SU-DHL-6 (cell line): ENCODE measurements at regions not wholly inside any gene's neighbourhood (a gene's known extent, or its start where the extent isn't known, plus 50 kb on each side); places are given as distances from the start of the nearest gene placed in this dataset.
"Not testable (repeated sequence)": the region's sequence is repeated elsewhere in the genome, so short reads cannot be mapped to it uniquely, and the experiment has no call there.

Experiments
- H2AFZ ChIP-seq: fragments of 200-600 bp; sonication (generic); 2 replicates; pipeline ENCODE4 v1.6.1; 2014; ENCODE audit warnings: low read depth, mild to moderate bottlenecking, moderate library complexity, mixed read lengths, antibody characterized with exemption, low read length; ENCODE audit not compliant: severe bottlenecking
- H3F3A ChIP-seq: fragments of 200-600 bp; shearing (Covaris generic); 2 replicates; pipeline ENCODE4 v1.6.0; 2016; ENCODE audit warnings: antibody characterized with exemption, mild to moderate bottlenecking; ENCODE audit not compliant: insufficient read depth
- H3K27ac ChIP-seq: fragments of 200-600 bp; sonication (generic); 2 replicates; pipeline ENCODE4 v1.5.1; 2016; ENCODE audit warnings: low read depth, mild to moderate bottlenecking, low read length, moderate library complexity, mixed read lengths
- H3K27me3 ChIP-seq: fragments of 200-600 bp; sonication (generic), shearing (Covaris generic); 2 replicates; pipeline ENCODE4 v1.6.0; 2014; ENCODE audit warnings: mild to moderate bottlenecking, low read length
- H3K36me3 ChIP-seq: fragments of 200-600 bp; sonication (generic); 2 replicates; pipeline ENCODE4 v1.6.1; 2014; ENCODE audit warnings: mild to moderate bottlenecking, low read length, mixed read lengths
- H3K4me2 ChIP-seq: fragments of 300-600, 200-600 bp; shearing (Covaris generic), sonication (generic); 2 replicates; pipeline ENCODE4 v1.6.0; 2014; ENCODE audit warnings: low read length, low read depth, mild to moderate bottlenecking; ENCODE audit not compliant: poor library complexity, severe bottlenecking
- H3K4me3 ChIP-seq: fragments of 200-600 bp; sonication (generic); 2 replicates; pipeline ENCODE4 v1.5.1; 2014; ENCODE audit warnings: antibody characterized with exemption, low read length, mild to moderate bottlenecking, mixed read lengths; ENCODE audit not compliant: insufficient read depth, poor library complexity, severe bottlenecking
- H3K79me2 ChIP-seq: fragments of 200-600 bp; sonication (generic); 2 replicates; pipeline ENCODE4 v1.6.1; 2014; ENCODE audit warnings: mild to moderate bottlenecking, low read length, moderate library complexity; ENCODE audit not compliant: insufficient read depth
- H3K9ac ChIP-seq: fragments of 200-600 bp; sonication (generic); 2 replicates; pipeline ENCODE4 v1.7.0; 2014; ENCODE audit warnings: mild to moderate bottlenecking, low read length
- H3K9me2 ChIP-seq: fragments of 200-600 bp; sonication (generic); replicated peaks from 2 replicates; pipeline ENCODE4 v1.6.1; 2014; ENCODE audit warnings: low read length; ENCODE audit not compliant: insufficient read depth
- H3K9me3 ChIP-seq: fragments of 200-600 bp; sonication (generic); 2 replicates; pipeline ENCODE4 v1.6.1; 2014; ENCODE audit warnings: low read length, mixed read lengths; ENCODE audit not compliant: insufficient read depth
- H4K20me1 ChIP-seq: fragments of 200-600 bp; sonication (generic); 2 replicates; pipeline ENCODE4 v1.6.1; 2014; ENCODE audit warnings: low read depth, mild to moderate bottlenecking, antibody characterized with exemption, low read length, moderate library complexity, mixed read lengths

GRCh38 chr7:29674626-29675025, 111.0 kb downstream of the PRR15 start:
- not testable (repeated sequence) for H3K9ac ChIP-seq, H3K79me2 ChIP-seq

DNA sequence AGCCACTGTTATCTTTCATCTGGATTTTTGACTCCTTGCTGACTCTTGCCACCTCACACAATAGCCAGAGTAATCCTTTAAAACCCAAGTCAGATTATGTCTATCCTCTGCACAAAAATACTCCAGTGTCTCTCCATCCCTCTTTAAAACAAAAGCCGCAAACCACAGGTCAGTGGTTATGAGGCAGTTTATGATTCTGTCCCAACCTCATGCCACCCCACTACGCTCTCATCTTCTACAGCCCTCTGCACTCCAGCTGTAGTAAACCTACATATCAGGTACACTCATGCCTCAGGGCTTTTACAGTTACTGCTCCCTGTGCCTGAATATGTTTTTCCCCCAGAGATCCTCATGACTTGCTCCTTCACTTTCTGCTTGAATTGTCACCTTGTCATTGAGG, 113.6 kb downstream of the PRR15 start:
- H3K36me3 ChIP-seq, H3K9me3 ChIP-seq, H3K27me3 ChIP-seq, H3K4me2 ChIP-seq, H3K9me2 ChIP-seq, H3K9ac ChIP-seq, H3K4me3 ChIP-seq, H2AFZ ChIP-seq, H3K79me2 ChIP-seq, H3F3A ChIP-seq, H4K20me1 ChIP-seq, H3K27ac ChIP-seq: not testable (repeated sequence)

More at GRCh38 chr7:29674626-29675025, 111.0 kb downstream of the PRR15 start:
- H3K4me2 ChIP-seq, H3K4me3 ChIP-seq, H2AFZ ChIP-seq, H3K27me3 ChIP-seq, H3K9me3 ChIP-seq, H3K27ac ChIP-seq, H4K20me1 ChIP-seq, H3K36me3 ChIP-seq, H3K9me2 ChIP-seq, H3F3A ChIP-seq: not testable (repeated sequence)

- not testable (repeated sequence) for H3F3A ChIP-seq, H3K4me2 ChIP-seq, H4K20me1 ChIP-seq, H3K9ac ChIP-seq, H3K4me3 ChIP-seq, H3K9me3 ChIP-seq, H2AFZ ChIP-seq, H3K36me3 ChIP-seq, H3K9me2 ChIP-seq, H3K27ac ChIP-seq, H3K27me3 ChIP-seq, H3K79me2 ChIP-seq
Observed at GRCh38 chr7:29679963-29680362, 116.3 kb downstream of the PRR15 start.

- H4K20me1 ChIP-seq, H3K9me2 ChIP-seq, H3K4me3 ChIP-seq, H3K27ac ChIP-seq, H3K9ac ChIP-seq, H3K27me3 ChIP-seq, H3F3A ChIP-seq, H3K9me3 ChIP-seq, H2AFZ ChIP-seq, H3K4me2 ChIP-seq, H3K79me2 ChIP-seq, H3K36me3 ChIP-seq: not testable (repeated sequence)
Observed at GRCh38 chr7:29680601-29681000, 117.0 kb downstream of the PRR15 start.

- H4K20me1 ChIP-seq, H3K79me2 ChIP-seq, H3K27ac ChIP-seq, H3K9me3 ChIP-seq, H3K9me2 ChIP-seq, H3K36me3 ChIP-seq, H3K27me3 ChIP-seq, H3F3A ChIP-seq: not testable (repeated sequence)
- Histone ChIP-seq H3K4me3 (peak overlapping the region; percentile 58), H2AFZ (peak overlapping the region; percentile 70), H3K4me2 (peak overlapping the region; percentile 69), H3K9ac (peak overlapping the region; percentile 44)
Observed at GRCh38 chr7:29684151-29684786, 120.6 kb downstream of the PRR15 start.
